OCI-LY7 (cell line): ENCODE measurements at regions not wholly inside any gene's neighbourhood (a gene's known extent, or its start where the extent isn't known, plus 50 kb on each side); places are given as distances from the start of the nearest gene placed in this dataset.

Source experiments
- EZH2phosphoT487 ChIP-seq: fragments of 200-600 bp; sonication (generic); IDR thresholded peaks from 2 replicates; pipeline ENCODE4 v1.6.1; 2018; ENCODE audit warnings: low read depth, borderline replicate concordance, mild to moderate bottlenecking, mixed run types, antibody characterized with exemption, low read length, moderate library complexity, mixed read lengths
- TF ChIP-seq, protein P1 (sequence below): fragments of 200-600 bp; sonication (generic); conservative IDR thresholded peaks from 2 replicates; pipeline ENCODE4 v1.5.1; 2014; ENCODE audit warnings: mild to moderate bottlenecking, antibody characterized with exemption, low read length, moderate library complexity, mixed read lengths

DNA sequence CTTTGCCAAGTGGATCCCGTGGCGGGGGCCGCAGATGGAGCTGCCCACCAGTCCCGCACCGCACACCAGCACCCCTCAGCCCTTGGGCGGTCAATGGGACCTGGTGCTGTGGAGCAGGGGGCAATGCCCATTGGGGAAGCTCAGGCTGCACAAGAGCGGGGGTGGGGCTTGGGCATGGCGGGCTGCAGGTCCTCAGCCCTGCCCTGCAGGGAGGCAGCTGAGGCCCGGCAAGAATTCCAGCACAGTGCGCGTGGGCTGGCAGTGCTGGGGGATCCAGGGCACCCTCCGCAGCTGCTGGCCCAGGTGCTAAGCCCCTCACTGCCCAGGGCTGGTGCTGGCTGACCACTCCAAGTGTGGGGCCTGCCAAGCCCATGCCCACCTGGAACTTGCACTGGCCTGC lies 136.2 kb upstream of the ANKRD30A start:
- TF ChIP-seq, protein P1, sequence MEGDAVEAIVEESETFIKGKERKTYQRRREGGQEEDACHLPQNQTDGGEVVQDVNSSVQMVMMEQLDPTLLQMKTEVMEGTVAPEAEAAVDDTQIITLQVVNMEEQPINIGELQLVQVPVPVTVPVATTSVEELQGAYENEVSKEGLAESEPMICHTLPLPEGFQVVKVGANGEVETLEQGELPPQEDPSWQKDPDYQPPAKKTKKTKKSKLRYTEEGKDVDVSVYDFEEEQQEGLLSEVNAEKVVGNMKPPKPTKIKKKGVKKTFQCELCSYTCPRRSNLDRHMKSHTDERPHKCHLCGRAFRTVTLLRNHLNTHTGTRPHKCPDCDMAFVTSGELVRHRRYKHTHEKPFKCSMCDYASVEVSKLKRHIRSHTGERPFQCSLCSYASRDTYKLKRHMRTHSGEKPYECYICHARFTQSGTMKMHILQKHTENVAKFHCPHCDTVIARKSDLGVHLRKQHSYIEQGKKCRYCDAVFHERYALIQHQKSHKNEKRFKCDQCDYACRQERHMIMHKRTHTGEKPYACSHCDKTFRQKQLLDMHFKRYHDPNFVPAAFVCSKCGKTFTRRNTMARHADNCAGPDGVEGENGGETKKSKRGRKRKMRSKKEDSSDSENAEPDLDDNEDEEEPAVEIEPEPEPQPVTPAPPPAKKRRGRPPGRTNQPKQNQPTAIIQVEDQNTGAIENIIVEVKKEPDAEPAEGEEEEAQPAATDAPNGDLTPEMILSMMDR, result no peak
- TF ChIP-seq EZH2phosphoT487, result no peak
